NCI-H510A (cell line): ENCODE measurements at regions not wholly inside any gene's neighbourhood (a gene's known extent, or its start where the extent isn't known, plus 50 kb on each side); places are given as distances from the start of the nearest gene placed in this dataset.

Source experiments
- DNase-seq: peaks from one replicate; lab custom pipeline; 2025; lab: John Stamatoyannopoulos, UW

DNA sequence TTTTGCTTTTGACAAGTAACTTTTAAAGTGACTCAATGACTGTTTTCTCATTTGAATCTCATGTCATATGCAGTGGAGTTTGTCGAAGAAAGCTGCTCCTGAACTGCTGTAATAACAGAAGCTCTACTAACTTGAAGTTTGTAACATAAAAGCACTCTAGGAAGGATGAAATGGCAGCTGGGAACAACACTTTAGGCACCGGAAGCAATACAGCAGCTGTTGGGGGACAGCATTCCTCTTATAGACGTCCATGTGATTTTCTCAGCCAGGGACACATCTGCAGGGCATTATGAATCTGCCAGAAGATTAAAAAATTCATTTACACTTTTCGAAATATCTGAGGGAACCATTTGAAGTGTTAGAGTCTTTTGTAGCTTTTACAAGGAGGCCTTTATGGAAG lies 1035.8 kb downstream of the ADGRL3 start:
- DNase-seq: no peak

DNA sequence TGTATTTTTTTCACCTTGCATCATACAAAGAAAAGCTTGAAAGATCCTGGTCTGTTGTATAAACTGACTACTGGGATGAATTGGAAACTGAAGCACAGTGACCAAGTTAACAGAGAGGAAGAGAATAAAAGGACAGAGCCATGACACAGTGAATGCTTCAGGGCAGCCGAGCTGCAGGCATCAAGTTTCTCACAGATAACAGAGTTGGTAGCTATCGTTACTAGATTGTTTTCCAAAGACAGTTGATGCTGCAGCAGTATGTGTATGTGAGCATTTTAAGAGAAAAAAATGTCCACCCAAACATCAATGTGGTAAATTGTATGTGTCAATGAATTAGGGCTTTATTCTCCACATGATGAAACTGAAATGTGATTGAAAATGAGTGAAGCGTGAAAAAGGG lies 1032.7 kb downstream of the ADGRL3 start:
- no peak for DNase-seq

DNA sequence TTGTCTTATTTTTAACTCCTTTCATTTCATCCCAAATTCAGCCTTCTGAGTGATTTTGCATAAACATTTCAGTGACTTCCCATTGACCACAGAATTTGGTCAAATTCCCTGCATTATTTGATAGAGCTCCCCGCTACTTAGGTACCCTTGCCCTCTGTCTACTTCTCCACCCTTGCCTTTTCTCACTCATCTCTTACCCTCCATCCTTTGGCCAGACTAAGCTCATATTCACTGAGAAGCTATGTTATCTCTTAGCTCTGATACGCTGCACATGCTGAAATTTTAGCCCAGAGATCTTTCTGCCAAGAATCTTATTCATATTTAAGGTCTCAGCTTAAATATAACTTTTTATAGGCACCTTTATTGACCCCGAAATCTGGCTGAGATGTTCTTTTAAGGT lies 1031.9 kb downstream of the ADGRL3 start:
- no peak for DNase-seq

DNA sequence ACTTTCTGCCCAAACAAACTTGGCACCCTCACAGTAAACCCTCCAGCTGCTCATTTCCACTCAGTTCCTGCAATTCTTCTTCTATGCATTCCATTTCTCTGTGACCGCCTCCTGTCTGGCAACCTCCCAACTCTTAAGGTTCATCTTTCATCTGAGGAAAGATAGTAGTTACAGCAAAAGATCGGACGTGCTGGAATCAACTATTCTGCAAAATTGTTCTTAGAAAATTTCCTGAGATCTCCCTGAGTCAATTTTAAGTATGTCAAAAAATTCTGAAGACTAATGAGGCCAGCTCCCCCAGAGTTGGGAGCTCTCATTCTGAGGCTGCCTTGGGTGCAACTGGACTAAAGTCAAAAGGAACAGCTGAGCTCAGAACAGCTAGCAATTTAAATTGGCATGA lies 1026.0 kb downstream of the ADGRL3 start:
- DNase-seq: no peak

DNA sequence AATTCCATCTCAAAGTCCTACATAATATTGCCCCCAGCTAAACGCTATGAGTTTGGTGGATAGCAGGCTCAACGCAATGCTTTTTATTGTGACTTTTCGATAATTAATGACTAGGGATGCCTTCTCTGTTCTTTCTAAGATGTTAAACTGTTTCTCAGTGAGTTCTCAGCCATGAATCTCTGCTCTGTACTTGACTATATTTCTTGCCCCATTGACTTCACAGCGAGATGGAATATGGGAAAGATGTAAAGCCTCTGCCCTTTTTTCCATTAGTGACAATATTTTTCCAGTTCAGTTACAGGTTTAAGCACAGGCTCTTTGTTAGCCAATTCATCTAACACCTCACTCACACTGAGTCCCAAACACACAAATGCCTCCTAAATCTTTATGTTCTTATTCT lies 1022.0 kb downstream of the ADGRL3 start:
- DNase-seq: no peak

DNA sequence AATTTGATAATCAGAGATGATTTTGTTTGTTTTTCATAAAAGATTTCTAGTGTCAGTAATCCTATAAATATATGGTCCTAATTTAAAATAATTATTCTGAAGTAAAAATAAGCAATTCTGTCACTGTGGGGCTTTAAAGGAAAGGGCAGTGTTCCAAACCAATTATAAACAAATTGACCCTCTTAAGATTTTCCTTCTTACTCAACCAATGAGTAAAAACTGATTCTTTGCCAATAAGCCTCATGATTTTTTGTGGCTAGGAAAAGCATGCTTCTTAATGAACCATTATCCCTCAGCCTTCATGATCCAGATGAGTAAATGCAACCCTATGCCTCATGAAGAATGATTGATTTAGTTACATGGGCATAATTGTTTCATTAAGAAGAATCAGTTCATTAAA lies 1010.4 kb downstream of the ADGRL3 start:
- DNase-seq: no peak

DNA sequence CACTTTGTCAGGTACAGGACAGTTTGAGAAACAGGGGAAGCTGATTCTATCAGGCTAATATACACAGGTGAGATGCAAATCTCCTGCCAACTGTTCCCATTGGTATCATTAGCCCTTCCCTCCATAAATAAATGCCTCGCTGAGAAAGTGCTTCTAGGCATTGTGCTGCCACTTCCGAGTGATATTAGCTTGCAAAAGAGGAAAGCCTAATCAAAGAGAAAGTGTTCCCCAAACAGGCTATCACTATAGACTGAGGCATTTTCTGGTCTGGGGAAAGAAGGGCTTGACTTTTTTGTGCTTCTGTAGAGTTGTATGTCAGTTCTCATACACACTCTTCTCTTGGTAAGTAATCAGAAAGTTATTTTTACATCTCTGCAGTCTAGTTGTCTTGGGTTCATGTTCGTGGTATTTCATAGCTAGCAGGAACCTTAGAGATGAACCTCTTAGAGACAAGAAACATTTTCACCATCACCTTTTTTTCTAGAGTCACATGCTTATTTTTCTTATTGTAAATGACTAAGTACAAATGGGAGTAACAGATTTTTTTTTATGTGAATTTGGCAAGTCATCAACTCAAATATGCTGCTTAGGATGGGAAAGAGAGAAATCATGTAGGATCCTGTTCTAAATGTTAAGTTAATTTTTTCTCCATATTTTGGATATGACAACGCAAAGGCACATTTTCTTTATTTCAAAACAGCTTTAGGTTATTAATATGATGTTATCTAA lies 1009.8 kb downstream of the ADGRL3 start:
- DNase-seq: no peak

DNA sequence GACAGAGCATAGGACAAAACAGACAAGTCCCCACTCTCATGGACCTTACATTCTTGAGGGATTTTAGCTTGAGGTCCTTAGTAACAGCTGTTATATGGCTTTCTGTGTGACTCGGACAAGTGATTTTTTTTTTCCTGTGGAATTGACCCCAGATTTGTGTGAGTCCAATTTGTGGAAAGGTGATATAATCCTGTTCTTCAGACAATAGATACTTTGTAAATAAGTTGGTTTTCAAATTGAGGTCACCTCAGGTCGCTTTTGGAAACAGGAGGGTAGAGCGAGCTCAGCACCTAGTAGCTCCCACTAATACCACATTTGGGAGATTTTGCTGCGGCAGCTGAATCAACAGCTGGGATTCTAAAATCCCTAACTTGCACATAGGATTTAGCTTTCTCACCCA lies 1008.8 kb downstream of the ADGRL3 start:
- DNase-seq: no peak

DNA sequence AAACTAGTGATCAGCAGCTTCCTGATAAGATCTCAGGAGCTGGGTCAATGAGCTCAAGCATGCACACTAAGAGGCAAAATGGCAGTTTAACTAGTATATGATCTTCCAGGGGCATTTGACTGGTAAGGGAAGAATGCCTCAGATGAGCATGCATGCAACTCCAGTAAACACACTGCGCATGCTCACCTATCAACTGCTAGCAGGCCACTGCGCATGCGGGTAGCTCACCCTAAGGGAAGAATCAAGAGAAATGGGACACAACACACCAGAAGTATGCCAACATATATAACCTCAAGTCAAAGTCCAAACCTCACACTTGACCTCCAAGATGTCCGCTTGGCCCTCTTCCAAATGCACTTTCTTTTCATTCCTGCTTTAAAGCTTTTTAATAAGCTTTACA lies 1004.0 kb downstream of the ADGRL3 start:
- DNase-seq: no peak

DNA sequence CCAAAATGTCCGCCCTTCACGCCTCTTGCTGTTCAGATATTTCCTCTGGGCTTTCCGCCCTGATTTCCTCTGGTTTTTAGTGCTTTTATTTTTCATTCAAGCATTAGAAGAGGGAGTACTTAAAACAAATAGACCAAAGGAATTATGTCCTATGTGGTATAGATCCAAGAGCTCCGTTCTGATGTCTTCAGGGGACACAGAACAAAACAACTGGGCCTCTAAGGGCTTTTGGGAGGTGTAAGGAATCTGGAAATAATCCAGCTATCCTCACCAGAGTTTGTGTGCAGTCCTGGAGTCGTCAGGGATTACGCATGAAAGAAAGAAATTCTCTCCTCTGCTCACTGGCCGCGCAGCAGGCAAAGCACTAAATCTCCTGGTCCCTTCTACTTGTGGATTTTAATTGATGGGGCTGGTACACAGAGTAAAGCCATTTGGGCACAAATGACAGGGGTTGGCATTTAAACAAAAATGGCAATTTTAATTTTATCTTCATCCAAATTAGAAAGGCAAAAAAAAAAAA lies 999.2 kb downstream of the ADGRL3 start:
- DNase-seq: no peak

DNA sequence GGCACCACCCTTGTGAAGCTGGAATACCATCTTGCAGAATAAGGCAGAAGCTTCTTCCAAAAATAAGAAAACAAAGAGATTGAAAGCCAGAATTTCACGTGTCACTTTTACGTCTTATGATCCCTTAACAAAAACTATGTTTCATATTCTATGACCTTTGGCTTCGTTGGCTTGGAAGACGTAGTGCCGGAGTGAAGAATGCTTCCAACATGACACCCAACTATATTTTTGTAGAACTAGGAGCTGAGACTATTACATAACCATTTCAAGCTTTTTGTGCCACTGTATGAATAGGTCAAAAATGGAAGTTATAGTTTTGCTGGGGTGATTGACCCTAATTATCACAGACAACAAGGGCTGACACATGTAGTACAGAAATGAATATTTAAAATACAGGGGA lies 996.2 kb downstream of the ADGRL3 start:
- no peak for DNase-seq

DNA sequence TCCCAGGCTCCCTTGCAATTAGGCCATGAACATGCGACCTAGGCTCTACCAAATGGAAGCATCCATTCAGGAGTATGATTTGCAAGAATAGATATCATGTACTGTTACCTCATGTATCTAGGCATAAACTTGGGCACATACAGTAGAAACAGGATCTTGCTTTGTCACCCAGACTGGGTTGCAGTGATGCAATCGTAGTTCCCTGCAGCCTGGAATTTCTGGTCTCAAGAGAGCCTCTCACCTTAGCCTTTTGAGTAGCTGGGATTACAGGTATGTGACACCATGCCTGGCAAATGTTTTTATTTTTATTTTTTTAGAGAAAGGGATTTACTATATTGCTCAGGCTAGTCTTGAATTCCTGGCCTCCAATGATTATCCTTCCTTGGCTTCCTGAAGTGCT lies 994.2 kb downstream of the ADGRL3 start:
- DNase-seq: no peak

DNA sequence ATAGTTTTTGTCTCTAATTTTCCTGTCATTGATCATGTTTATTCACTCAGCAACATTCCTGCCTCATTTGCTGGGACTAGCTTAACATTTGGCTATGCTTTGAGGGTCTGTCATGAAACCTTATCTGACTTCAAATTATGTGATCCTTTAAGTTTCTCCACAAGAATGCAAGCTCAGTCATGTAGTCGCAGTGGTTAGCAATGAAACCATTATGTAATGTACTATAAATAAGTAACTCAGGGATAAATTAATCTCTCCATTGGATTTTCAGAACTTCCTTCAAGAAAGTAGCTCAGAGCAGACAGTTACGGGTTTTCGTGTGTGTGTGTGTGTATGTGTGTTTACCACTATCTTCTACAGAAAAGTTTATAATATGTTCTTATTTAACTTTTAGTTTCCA lies 993.6 kb downstream of the ADGRL3 start:
- DNase-seq: no peak

DNA sequence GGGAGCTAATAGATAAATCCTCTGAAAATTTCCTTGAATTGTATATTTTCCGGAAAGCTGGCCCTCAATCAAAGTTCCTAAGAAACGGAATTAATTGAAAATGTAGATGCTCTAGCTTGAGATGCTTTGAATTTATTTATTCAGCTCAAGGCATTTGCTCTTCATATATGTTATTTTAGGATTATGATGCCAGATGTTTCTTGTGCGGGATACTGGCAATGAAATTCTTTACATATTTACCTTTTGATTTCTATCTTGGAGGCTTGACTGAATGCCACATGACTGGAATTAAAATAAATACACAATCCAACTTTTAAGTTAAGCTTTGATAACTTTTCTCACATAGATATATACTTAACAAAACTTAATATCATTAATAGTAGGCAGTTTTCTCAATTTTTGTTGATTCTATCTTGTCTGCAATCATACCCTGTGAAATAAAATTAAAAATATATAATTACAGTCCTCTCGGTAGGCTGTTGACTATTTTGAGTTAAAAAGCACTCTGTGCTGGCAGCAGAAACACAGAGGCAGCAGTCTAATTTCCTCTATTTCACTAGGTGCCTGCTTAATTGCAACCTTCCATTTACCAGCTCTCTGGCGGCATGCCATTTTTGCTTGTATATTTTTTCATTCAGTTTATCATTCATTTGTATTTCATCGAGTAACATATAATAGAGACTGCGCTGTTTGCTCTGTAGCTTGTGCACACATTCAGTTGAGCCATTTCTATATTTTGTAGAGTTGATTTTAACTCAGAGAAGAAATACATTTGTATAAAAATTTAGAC lies 991.5 kb downstream of the ADGRL3 start:
- DNase-seq: no peak

DNA sequence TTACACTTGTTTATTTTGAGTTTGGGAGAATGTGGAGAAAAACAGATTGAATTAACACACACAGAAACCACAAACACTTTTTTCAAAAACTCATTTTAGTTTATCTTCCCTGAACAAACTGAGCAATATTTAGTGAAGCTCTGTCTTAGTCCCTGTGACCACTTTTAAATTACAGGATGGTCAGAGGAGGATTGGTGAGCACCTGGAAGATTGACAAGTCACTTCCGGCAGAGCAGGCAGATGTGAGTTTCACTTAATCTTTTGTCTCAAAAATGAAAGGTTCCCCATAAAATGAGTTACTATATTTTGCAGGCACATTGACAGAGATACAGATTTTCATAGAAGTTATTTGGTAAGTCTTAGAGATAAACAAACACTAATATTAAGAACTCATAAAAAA lies 970.1 kb downstream of the ADGRL3 start:
- no peak for DNase-seq

DNA sequence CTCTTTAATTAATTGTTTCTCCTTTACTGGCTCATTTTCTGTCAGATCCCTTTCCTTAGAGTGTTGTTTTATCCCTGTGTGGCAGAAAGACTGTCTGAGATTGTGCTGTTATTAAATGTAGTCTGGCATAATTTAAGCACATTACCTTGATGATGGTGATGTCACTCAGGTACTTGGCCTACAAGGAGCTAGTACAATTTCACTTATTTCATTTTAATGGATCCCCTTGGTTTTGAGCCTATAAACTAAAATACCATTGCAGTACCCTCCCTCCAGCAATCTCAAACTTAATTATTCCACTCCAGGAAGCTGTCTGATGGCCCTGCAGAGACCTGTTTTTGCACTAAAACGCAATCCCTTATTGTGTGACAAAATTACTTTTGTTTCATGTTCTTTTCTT lies 968.6 kb downstream of the ADGRL3 start:
- no peak for DNase-seq

DNA sequence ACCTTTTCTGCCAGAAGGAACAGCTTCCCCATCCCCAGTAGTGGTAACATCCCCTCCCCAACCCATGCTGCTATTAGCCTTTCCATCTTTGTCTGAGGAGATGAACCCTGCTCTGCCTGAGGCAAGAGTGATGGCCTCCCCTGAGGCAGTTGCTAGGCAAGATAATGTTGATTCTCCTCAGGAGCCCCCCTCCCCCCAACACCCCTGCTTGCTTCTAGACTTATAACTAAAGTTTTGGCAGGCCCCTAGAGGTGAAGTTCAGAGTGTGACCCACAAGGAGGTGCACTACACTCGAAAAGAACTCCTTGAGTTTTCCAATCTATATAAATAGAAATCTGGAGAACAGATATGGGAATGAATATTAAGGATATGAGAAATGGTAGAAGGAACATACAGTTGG lies 962.5 kb downstream of the ADGRL3 start:
- no peak for DNase-seq

DNA sequence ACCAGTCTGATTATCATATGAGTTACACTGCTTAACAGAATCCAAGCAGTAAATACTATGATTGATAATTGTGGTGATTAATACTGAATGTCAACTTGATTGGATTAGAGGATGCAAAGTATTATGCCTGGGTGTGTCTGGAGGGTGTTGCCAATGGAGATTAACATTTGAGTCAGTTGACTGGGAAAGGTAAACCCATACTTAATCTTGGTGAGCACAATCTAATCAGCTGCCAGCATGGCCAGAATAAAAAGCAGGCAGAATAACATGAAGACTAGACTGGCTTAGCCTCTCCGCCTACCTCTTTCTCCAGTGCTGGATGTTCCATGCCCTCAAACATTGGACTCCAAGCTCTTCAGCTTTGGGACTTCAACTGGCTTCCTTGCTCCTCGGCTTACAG lies 961.3 kb downstream of the ADGRL3 start:
- no peak for DNase-seq

DNA sequence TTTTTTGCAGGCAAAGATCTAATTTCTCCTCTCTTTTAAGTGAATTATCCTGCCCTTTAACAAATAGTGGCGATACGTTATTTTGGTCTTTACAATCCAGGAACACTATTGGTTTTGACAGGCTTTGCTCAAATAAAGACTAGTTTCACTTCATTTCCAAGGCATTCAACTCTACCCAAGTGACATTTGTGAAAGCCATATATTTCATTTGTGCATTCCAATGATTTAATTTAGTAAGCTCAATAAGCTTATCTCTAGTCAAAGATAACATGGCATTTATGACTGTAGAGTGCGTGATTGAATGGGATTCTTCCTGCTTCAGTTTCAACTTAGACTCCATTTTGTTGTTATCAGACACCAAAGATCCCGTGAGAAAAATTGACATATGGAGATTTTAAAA lies 959.8 kb downstream of the ADGRL3 start:
- no peak for DNase-seq

DNA sequence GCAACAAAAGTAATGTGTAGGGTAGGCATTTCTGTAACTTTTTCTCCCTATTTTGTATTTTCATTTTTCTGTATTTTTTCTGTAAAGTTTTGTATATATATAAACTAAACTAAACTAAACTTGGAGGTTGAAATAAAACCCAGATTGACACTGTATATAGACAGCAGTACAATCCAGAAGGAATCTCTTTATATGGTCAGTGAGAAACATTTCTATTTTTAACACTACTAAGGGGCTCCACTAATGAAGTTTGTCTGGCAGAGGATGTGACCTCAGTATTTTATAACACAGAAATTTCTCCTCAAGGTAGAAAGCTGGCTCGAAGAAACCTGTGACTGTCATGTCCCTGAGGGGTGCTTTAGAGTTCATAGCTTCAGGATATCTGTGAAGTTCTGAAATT lies 959.2 kb downstream of the ADGRL3 start:
- DNase-seq: no peak

DNA sequence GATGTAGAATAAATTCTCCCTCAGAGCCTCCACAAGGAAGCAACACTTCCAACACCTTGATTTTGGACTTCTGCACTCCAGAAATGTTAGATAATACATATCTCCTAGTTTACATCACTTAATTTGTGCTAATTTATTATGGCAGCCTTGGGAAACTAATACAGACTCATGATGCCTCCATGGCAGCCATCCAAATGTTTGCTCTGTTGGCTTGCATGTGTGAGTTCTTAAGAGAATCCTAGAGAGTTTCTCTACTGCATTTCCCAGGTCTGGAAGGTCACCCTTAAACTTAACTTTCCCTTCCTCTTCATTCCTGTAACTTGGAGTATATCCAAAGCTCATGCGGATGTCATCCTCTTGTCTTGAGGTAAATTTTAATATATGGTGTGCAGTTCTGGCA lies 956.1 kb downstream of the ADGRL3 start:
- DNase-seq: no peak

DNA sequence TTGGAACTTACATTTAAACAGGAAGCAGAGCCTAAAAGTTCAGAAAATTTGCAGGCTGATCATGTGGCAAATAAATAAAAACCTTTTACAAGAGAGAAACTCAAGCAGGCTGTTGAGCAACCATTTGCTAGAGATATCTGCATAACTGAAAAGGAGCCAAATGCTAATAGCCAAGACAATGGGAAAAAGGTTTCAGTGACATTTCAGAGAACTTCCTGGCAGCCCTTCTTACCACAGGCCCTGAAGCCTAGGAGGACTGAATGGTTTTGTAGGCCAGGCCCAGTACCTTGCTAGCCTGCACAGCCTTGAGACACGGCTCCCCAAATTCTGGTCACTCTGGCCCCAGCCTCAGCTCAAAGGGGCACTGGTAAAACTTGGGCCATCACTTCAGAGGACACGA lies 945.1 kb downstream of the ADGRL3 start:
- no peak for DNase-seq

DNA sequence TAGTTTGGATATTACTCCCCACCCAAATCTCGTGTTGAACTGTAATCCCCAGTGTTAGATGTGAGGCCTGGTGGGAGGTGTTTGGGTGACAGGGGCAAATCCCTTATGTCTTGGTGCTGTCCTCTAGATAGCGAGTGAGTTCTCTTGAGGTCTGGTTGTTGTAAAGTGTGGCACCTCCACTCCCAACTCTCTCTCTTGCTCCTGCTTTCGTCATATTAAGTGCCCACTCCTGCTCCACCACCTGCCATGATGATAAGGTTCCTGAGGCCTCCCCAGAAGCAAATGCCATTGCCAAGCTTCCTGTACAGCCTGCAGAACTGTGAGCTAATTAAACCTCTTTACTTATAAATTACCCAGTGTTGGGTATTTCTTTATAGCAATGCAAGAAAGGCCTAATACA lies 944.3 kb downstream of the ADGRL3 start:
- DNase-seq: no peak
